Right atrium auricular region (tissue), 2 donors: ENCODE measurements at regions not wholly inside any gene's neighbourhood (a gene's known extent, or its start where the extent isn't known, plus 50 kb on each side); places are given as distances from the start of the nearest gene placed in this dataset.

ENCODE experiments used
- DNase-seq: peaks from one replicate; pipeline ENCODE4 v3.0.0-alpha.2; 2019; ENCODE audit warnings: low spot score
- H3K27ac ChIP-seq, 2 donors: fragments of 200-600 bp; sonication (generic); 1 replicate in 1 of 2; 2 replicates in 1 of 2; pipeline ENCODE4 v1.5.1; 2016 to 2019
- H3K27me3 ChIP-seq, 2 donors: fragments of 200-600 bp; sonication (generic); one replicate each; pipeline versions ENCODE4 v1.5.1 to v1.6.0; 2017 to 2019
- H3K36me3 ChIP-seq: fragments of 200-600 bp; sonication (generic); one replicate; pipeline ENCODE4 v1.5.1; 2016
- H3K4me1 ChIP-seq, 2 donors: fragments of 200-600 bp; sonication (generic); one replicate each; pipeline versions ENCODE4 v1.5.1 to v1.6.0; 2017 to 2019
- H3K4me3 ChIP-seq, 2 donors: fragments of 200-600 bp; sonication (generic); 1 replicate in 1 of 2; 2 replicates in 1 of 2; pipeline ENCODE4 v1.5.1; 2017 to 2019; ENCODE audit warnings: mild to moderate bottlenecking in 1 of 2, moderate library complexity in 1 of 2
- H3K9me3 ChIP-seq, 2 donors: fragments of 200-600 bp; sonication (generic); one replicate each; pipeline ENCODE4 v1.5.1; 2019
- CTCF ChIP-seq, 2 donors: fragments of 200-600 bp; sonication (generic); IDR thresholded peaks; one replicate each; pipeline ENCODE4 v1.5.1; 2019; ENCODE audit warnings: antibody characterized with exemption in 2 of 2

- no peak overlapping the region for H3K4me3 ChIP-seq
- no peak for TF ChIP-seq CTCF (IDR thresholded peaks at IDR 0.05)
- no peaks in the 10 kb centered on the region for H3K36me3 ChIP-seq
- H3K27ac ChIP-seq = no peak overlapping the region
- H3K4me1 ChIP-seq = no peaks in the 10 kb centered on the region
- no peak for DNase-seq
- no peaks in the 10 kb centered on the region for H3K9me3 ChIP-seq
- no peaks in the 10 kb centered on the region for H3K27me3 ChIP-seq
Observed at GRCh38 chr2:57542081-57542480, 504.5 kb upstream of the VRK2 start.

GRCh38 chr2:57543211-57543610, 503.4 kb upstream of the VRK2 start:
- no peak overlapping the region for H3K4me3 ChIP-seq
- no peaks in the 10 kb centered on the region for H3K4me1 ChIP-seq
- DNase-seq = no peak
- H3K27me3 ChIP-seq = no peaks in the 10 kb centered on the region
- TF ChIP-seq CTCF (IDR thresholded peaks at IDR 0.05) = no peak
- no peaks in the 10 kb centered on the region for H3K36me3 ChIP-seq
- no peak overlapping the region for H3K27ac ChIP-seq
- no peaks in the 10 kb centered on the region for H3K9me3 ChIP-seq

- TF ChIP-seq CTCF (IDR thresholded peaks at IDR 0.05) = no peak
- H3K4me1 ChIP-seq = no peaks in the 10 kb centered on the region
Observed at GRCh38 chr2:57544624-57545023, 502.0 kb upstream of the VRK2 start.

GRCh38 chr2:57546478-57546877, 500.1 kb upstream of the VRK2 start:
- Histone ChIP-seq H3K36me3 (no peaks in the 10 kb centered on the region), H3K4me1 (no peaks in the 10 kb centered on the region), H3K4me3 (no peak overlapping the region), H3K9me3 (peaks cover 0 to 9% of the 10 kb centered on the region in 2 donors), H3K27me3 (no peaks in the 10 kb centered on the region), H3K27ac (no peak overlapping the region)
- no peak for DNase-seq
- TF ChIP-seq CTCF (IDR thresholded peaks at IDR 0.05) = no peak

More at GRCh38 chr2:57544624-57545023, 502.0 kb upstream of the VRK2 start:
- Histone ChIP-seq H3K36me3 (no peaks in the 10 kb centered on the region), H3K27ac (no peak overlapping the region), H3K9me3 (no peaks in the 10 kb centered on the region), H3K27me3 (no peaks in the 10 kb centered on the region), H3K4me3 (no peak overlapping the region)
- no peak for DNase-seq

- no peak overlapping the region for H3K4me3 ChIP-seq
- peaks cover 0 to 12% of the 10 kb centered on the region in 2 donors for H3K9me3 ChIP-seq
- H3K4me1 ChIP-seq = no peaks in the 10 kb centered on the region
- no peaks in the 10 kb centered on the region for H3K36me3 ChIP-seq
- no peak for DNase-seq
- no peak for TF ChIP-seq CTCF (IDR thresholded peaks at IDR 0.05)
- no peak overlapping the region for H3K27ac ChIP-seq
- no peaks in the 10 kb centered on the region for H3K27me3 ChIP-seq
Observed at GRCh38 chr2:57549642-57550102, 496.9 kb upstream of the VRK2 start.

GRCh38 chr2:57550912-57551311, 495.7 kb upstream of the VRK2 start:
- Histone ChIP-seq H3K4me3 (no peak overlapping the region), H3K27ac (no peak overlapping the region), H3K9me3 (peaks cover 0 to 12% of the 10 kb centered on the region in 2 donors), H3K27me3 (no peaks in the 10 kb centered on the region), H3K36me3 (no peaks in the 10 kb centered on the region), H3K4me1 (no peaks in the 10 kb centered on the region)
- no peak for DNase-seq
- no peak for TF ChIP-seq CTCF (IDR thresholded peaks at IDR 0.05)
